Activated naive CD8-positive, alpha-beta T cell treated with anti-CD3 and anti-CD28 coated beads, Interleukin-2, amount 10 ng/mL, durations not matched to agents 7 days and 5 days (primary cell): ENCODE measurements at regions not wholly inside any gene's neighbourhood (a gene's known extent, or its start where the extent isn't known, plus 50 kb on each side); places are given as distances from the start of the nearest gene placed in this dataset.
"Not testable (repeated sequence)": the region's sequence is repeated elsewhere in the genome, so short reads cannot be mapped to it uniquely, and the experiment has no call there.

ENCODE experiments used
- ATAC-seq: fragments of 150-1000 bp; cut with Tn5 transposase; one replicate; pipeline ENCODE4 v1.10.0; 2021; ENCODE audit warnings: low read depth, moderate library complexity
- POLR2A ChIA-PET: fragments of 350-600 bp; sonication (Branson Sonifier 250); formaldehyde crosslinking; loops from one replicate; lab custom pipeline; 2021; ENCODE audit warnings: antibody characterized with exemption; lab: Charles Lee
- DNase-seq: peaks from one replicate; pipeline ENCODE4 v3.0.0; 2021
- H3K27ac Mint-ChIP-seq: one replicate; pipeline ENCODE4 v1.8.0; 2022; ENCODE audit warnings: mild to moderate bottlenecking, mixed read lengths
- H3K27me3 Mint-ChIP-seq: one replicate; pipeline ENCODE4 v1.8.0; 2022; ENCODE audit warnings: mild to moderate bottlenecking, moderate library complexity, mixed read lengths
- H3K36me3 Mint-ChIP-seq: one replicate; pipeline ENCODE4 v1.8.0; 2021; ENCODE audit warnings: mild to moderate bottlenecking, mixed read lengths
- H3K4me1 Mint-ChIP-seq: one replicate; pipeline ENCODE4 v1.8.0; 2021; ENCODE audit warnings: mixed read lengths
- H3K4me3 Mint-ChIP-seq: one replicate; pipeline ENCODE4 v1.8.0; 2022; ENCODE audit warnings: mild to moderate bottlenecking, moderate library complexity, mixed read lengths
- H3K9me3 Mint-ChIP-seq: one replicate; pipeline ENCODE4 v1.8.0; 2021; ENCODE audit warnings: mixed read lengths

GRCh38 chr5:135262364-135262763 lies 136.7 kb downstream of the MACROH2A1 start:
- POLR2A ChIA-PET = no interaction called here
- Mint-ChIP-seq H3K27me3 (peaks cover 54% of the 10 kb centered on the region), H3K27ac (no peak overlapping the region), H3K4me1 (no peaks in the 10 kb centered on the region), H3K36me3 (peaks cover 3% of the 10 kb centered on the region), H3K9me3 (peaks cover 11% of the 10 kb centered on the region), H3K4me3 (no peak overlapping the region)
- DNase-seq = no peak
- ATAC-seq = no peak

DNA sequence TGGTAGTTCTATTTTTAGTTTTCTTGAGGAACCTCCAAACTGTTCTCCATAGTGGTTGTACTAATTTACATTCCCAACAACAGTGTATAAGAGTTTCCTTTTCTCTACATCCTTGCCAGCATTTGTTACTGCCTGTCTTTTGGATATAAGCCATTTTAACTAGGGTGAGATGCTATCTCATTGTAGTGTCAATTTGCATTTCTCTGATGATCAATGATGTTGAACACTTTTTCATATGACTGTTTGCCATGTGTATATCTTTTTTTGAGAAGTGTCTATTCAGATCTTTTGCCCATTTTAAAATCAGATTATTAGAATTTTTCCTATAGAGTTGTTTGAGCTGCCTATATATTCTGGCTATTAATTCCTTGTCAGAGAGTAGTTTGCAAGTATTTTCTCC lies 138.9 kb downstream of the MACROH2A1 start:
- Mint-ChIP-seq H3K9me3 (peaks cover 11% of the 10 kb centered on the region), H3K27me3 (peaks cover 52% of the 10 kb centered on the region)
- POLR2A ChIA-PET, H3K36me3 Mint-ChIP-seq, DNase-seq, H3K27ac Mint-ChIP-seq, H3K4me3 Mint-ChIP-seq, ATAC-seq, H3K4me1 Mint-ChIP-seq: not testable (repeated sequence)

GRCh38 chr5:135255461-135256178 lies 143.4 kb downstream of the MACROH2A1 start:
- POLR2A ChIA-PET = no interaction called here
- Mint-ChIP-seq H3K4me1 (no peaks in the 10 kb centered on the region), H3K9me3 (peaks cover 11% of the 10 kb centered on the region), H3K27ac (no peak overlapping the region), H3K27me3 (peaks cover 35% of the 10 kb centered on the region), H3K36me3 (peaks cover 3% of the 10 kb centered on the region), H3K4me3 (no peak overlapping the region)
- DNase-seq = peak; percentile 3
- ATAC-seq = no peak

GRCh38 chr5:135254183-135254582 lies 144.8 kb downstream of the MACROH2A1 start:
- no peak overlapping the region for H3K27ac Mint-ChIP-seq
- no peaks in the 10 kb centered on the region for H3K4me1 Mint-ChIP-seq
- DNase-seq = peak; percentile 4
- POLR2A ChIA-PET = no interaction called here
- no peak for ATAC-seq
- H3K36me3 Mint-ChIP-seq = no peaks in the 10 kb centered on the region
- peaks cover 3% of the 10 kb centered on the region for H3K9me3 Mint-ChIP-seq
- no peak overlapping the region for H3K4me3 Mint-ChIP-seq
- H3K27me3 Mint-ChIP-seq = peaks cover 23% of the 10 kb centered on the region

DNA sequence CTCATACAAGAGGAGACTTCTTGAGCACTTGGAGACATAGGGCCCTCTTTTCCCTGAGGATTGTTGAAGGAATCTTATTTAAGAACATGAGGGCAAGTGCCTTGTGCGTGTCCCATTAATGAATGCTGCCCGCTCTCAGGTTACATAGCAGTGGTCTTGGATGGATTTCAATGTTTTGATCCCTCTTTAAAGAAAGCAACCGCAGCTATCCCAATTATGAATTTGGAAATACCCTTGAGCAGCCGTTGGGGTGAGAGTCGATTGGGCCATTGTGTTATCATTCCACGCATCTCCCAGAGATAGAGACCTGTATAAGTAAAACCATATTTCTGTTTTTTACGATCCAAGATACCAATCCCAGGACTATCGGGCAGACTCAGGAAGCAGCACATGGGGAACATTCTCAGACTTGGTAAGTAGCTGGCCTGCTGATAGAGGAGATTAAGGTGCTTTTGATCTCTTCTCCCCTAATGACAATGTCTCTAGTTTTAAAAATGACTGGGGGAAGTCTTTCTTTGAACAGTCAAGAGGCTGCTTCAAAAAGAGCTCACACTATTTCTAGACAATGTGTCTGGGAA lies 145.3 kb downstream of the MACROH2A1 start:
- Mint-ChIP-seq H3K4me3 (no peak overlapping the region), H3K27ac (no peak overlapping the region), H3K36me3 (no peaks in the 10 kb centered on the region), H3K27me3 (peaks cover 20% of the 10 kb centered on the region), H3K4me1 (no peaks in the 10 kb centered on the region), H3K9me3 (peaks cover 3% of the 10 kb centered on the region)
- ATAC-seq (no peak), DNase-seq (no peak)
- POLR2A ChIA-PET = no interaction called here

GRCh38 chr5:135251093-135251492 lies 147.9 kb downstream of the MACROH2A1 start:
- no peak overlapping the region for H3K4me3 Mint-ChIP-seq
- H3K4me1 Mint-ChIP-seq = peaks cover 2% of the 10 kb centered on the region
- H3K36me3 Mint-ChIP-seq = no peaks in the 10 kb centered on the region
- H3K27ac Mint-ChIP-seq = no peak overlapping the region
- no peak for ATAC-seq
- no peaks in the 10 kb centered on the region for H3K9me3 Mint-ChIP-seq
- POLR2A ChIA-PET = no interaction called here
- no peak for DNase-seq
- no peaks in the 10 kb centered on the region for H3K27me3 Mint-ChIP-seq

- Mint-ChIP-seq H3K4me1 (peaks cover 3% of the 10 kb centered on the region), H3K27ac (no peak overlapping the region), H3K9me3 (no peaks in the 10 kb centered on the region), H3K36me3 (no peaks in the 10 kb centered on the region), H3K27me3 (peaks cover 2% of the 10 kb centered on the region), H3K4me3 (no peak overlapping the region)
- no peak for ATAC-seq
- POLR2A ChIA-PET = no interaction called here
- DNase-seq = no peak
Measured at GRCh38 chr5:135250671-135251070, 148.4 kb downstream of the MACROH2A1 start.

DNA sequence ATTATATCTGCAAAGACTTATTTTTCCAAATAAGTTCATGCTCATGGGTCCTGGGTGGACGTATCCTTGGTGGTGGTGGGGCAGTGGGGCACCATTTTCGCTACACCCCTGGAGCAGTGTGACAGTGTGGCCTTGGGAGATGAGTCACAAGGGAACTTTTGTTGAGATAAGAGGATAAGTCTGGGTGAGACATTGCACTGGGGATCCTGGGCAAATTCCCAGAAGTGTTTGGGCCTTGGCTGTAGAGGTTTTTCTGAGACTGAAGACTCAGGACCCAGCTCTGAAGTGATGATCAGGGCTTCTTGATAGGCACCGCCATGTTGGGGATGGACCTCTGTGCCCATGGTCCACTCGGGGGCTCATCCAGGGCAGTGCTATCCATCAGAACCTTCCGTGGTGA lies 149.4 kb downstream of the MACROH2A1 start:
- peaks cover 3% of the 10 kb centered on the region for H3K4me1 Mint-ChIP-seq
- no peaks in the 10 kb centered on the region for H3K9me3 Mint-ChIP-seq
- peaks cover 2% of the 10 kb centered on the region for H3K27me3 Mint-ChIP-seq
- POLR2A ChIA-PET = no interaction called here
- H3K4me3 Mint-ChIP-seq = no peak overlapping the region
- no peak overlapping the region for H3K27ac Mint-ChIP-seq
- no peak for ATAC-seq
- peak; percentile 2 for DNase-seq
- no peaks in the 10 kb centered on the region for H3K36me3 Mint-ChIP-seq

DNA sequence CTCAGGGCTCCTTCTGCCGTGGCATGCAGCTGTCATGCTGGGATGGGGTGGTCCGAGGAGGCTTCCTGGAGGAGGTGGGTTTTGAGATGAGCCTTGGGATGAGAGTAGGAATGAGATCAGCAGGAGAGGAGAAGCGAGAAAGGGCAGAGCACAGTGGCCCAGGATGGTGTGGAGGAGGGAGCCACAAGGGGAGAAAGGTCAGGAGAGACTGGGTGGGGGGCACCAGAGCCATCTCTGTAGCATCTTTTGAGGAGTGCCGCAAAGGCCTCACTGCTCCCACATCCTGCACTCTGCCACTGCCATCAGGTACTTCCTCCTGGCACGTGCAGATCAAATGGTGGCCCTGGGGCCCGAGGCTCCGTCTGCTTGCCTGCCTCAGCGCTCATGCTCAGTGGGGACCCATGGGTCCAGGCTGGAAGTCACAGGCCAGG lies 150.2 kb downstream of the MACROH2A1 start:
- no peaks in the 10 kb centered on the region for H3K36me3 Mint-ChIP-seq
- POLR2A ChIA-PET = no interaction called here
- H3K27ac Mint-ChIP-seq = no peak overlapping the region
- ATAC-seq (no peak), DNase-seq (peak; percentile 13)
- peaks cover 3% of the 10 kb centered on the region for H3K4me1 Mint-ChIP-seq
- no peaks in the 10 kb centered on the region for H3K9me3 Mint-ChIP-seq
- H3K4me3 Mint-ChIP-seq = no peak overlapping the region
- peaks cover 2% of the 10 kb centered on the region for H3K27me3 Mint-ChIP-seq

- ATAC-seq (no peak), DNase-seq (peak; percentile 10)
- POLR2A ChIA-PET = no interaction called here
- Mint-ChIP-seq H3K4me1 (peaks cover 3% of the 10 kb centered on the region), H3K4me3 (no peak overlapping the region), H3K27ac (no peak overlapping the region), H3K36me3 (no peaks in the 10 kb centered on the region), H3K9me3 (no peaks in the 10 kb centered on the region), H3K27me3 (peaks cover 2% of the 10 kb centered on the region)
Measured at GRCh38 chr5:135246923-135247795, 151.9 kb downstream of the MACROH2A1 start.

GRCh38 chr5:135246605-135246922 lies 152.5 kb downstream of the MACROH2A1 start:
- no peaks in the 10 kb centered on the region for H3K36me3 Mint-ChIP-seq
- H3K4me1 Mint-ChIP-seq = peaks cover 3% of the 10 kb centered on the region
- H3K27ac Mint-ChIP-seq = no peak overlapping the region
- POLR2A ChIA-PET = no interaction called here
- no peaks in the 10 kb centered on the region for H3K9me3 Mint-ChIP-seq
- H3K27me3 Mint-ChIP-seq = peaks cover 2% of the 10 kb centered on the region
- no peak for ATAC-seq
- DNase-seq = no peak
- H3K4me3 Mint-ChIP-seq = no peak overlapping the region

GRCh38 chr5:135245521-135246499 lies 153.2 kb downstream of the MACROH2A1 start:
- H3K4me3 Mint-ChIP-seq = no peak overlapping the region
- H3K4me1 Mint-ChIP-seq = peaks cover 3% of the 10 kb centered on the region
- H3K27me3 Mint-ChIP-seq = peaks cover 4% of the 10 kb centered on the region
- POLR2A ChIA-PET = no interaction called here
- ATAC-seq (no peak), DNase-seq (peak; percentile 5)
- H3K9me3 Mint-ChIP-seq = no peaks in the 10 kb centered on the region
- H3K27ac Mint-ChIP-seq = peak overlapping the region; percentile 49
- H3K36me3 Mint-ChIP-seq = no peaks in the 10 kb centered on the region

DNA sequence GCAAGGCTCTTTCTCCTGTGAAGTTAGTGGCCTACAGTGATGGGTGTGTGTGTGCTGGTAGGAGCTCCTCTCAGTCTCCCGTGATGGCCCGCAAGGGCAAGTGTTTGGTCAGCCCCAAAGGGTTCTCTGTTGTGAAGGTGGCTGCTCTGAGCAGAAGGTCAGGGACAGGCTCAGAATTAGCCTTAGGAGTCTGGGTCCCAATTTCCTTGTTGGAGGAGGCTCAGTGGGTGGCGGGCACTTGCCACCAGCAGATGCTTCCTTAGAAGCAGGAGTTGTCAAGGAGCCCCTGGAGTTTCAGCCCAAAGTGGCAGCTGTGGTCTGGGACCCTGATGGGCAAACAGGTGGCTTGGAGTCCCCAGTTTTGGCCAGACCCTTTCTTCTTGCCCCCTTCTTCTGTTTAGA lies 154.4 kb downstream of the MACROH2A1 start:
- ATAC-seq (no peak), DNase-seq (peak; percentile 13)
- H3K4me3 Mint-ChIP-seq = no peak overlapping the region
- POLR2A ChIA-PET = no interaction called here
- H3K9me3 Mint-ChIP-seq = no peaks in the 10 kb centered on the region
- H3K4me1 Mint-ChIP-seq = peaks cover 3% of the 10 kb centered on the region
- no peak overlapping the region for H3K27ac Mint-ChIP-seq
- no peaks in the 10 kb centered on the region for H3K36me3 Mint-ChIP-seq
- peaks cover 4% of the 10 kb centered on the region for H3K27me3 Mint-ChIP-seq
